K562 (cell line): ENCODE measurements at regions not wholly inside any gene's neighbourhood (a gene's known extent, or its start where the extent isn't known, plus 50 kb on each side); places are given as distances from the start of the nearest gene placed in this dataset.

Experiments used
- CCAR2 ChIP-seq: fragments of 200-400 bp; formaldehyde crosslinking; IDR thresholded peaks from 2 replicates; pipeline ENCODE4 v1.6.1; 2017; ENCODE audit warnings: mild to moderate bottlenecking, low read depth, low read length
- FOXK1 ChIP-seq: sonication (generic); formaldehyde crosslinking; IDR thresholded peaks from 2 replicates; pipeline ENCODE4 v1.8.0; 2022; ENCODE audit warnings: missing genetic modification reagents, mild to moderate bottlenecking, borderline replicate concordance
- RBM15 ChIP-seq: fragments of 200-400 bp; formaldehyde crosslinking; IDR thresholded peaks from 2 replicates; pipeline ENCODE4 v1.6.1; 2018; ENCODE audit warnings: mild to moderate bottlenecking, low read length, moderate library complexity; ENCODE audit not compliant: insufficient read depth
- ZNF174 ChIP-seq: fragments of 250-450 bp; sonication (Bioruptor Pico); IDR thresholded peaks from 2 replicates; pipeline ENCODE4 v1.4.0; 2020; ENCODE audit warnings: mild to moderate bottlenecking
- TF ChIP-seq, protein P1 (sequence below): fragments of 200-600 bp; sonication (generic); IDR thresholded peaks from one replicate; pipeline ENCODE4 v1.6.1; 2012; ENCODE audit warnings: mild to moderate bottlenecking, low read depth, low read length, inconsistent platforms
- TF ChIP-seq, protein P2 (sequence below): fragments of 250-450 bp; sonication (Bioruptor Pico); IDR thresholded peaks from 2 replicates; pipeline ENCODE4 v1.8.0; 2021; ENCODE audit warnings: moderate library complexity, mild to moderate bottlenecking, inconsistent platforms
- TF ChIP-seq, protein P3 (sequence below): fragments of 450-650 bp; IDR thresholded peaks from 2 replicates; pipeline ENCODE4 v1.6.1; 2016; ENCODE audit warnings: missing biosample characterization, missing genetic modification characterization

DNA sequence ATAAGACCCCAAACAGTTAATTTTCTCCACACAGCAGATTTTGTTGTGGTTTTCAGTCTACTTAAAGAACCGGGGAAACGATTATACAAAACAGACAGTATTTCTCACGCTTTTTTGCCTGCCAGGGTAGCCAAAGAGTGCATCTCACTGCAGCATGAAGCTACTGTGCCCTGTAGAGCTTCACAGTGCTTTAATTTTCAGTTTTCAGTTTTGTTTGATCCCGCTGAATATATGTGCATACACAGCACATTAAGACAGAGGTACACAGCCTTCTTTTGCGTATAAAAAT, 215.0 kb downstream of the TEX29 start (continued):
- TF ChIP-seq, protein P1, sequence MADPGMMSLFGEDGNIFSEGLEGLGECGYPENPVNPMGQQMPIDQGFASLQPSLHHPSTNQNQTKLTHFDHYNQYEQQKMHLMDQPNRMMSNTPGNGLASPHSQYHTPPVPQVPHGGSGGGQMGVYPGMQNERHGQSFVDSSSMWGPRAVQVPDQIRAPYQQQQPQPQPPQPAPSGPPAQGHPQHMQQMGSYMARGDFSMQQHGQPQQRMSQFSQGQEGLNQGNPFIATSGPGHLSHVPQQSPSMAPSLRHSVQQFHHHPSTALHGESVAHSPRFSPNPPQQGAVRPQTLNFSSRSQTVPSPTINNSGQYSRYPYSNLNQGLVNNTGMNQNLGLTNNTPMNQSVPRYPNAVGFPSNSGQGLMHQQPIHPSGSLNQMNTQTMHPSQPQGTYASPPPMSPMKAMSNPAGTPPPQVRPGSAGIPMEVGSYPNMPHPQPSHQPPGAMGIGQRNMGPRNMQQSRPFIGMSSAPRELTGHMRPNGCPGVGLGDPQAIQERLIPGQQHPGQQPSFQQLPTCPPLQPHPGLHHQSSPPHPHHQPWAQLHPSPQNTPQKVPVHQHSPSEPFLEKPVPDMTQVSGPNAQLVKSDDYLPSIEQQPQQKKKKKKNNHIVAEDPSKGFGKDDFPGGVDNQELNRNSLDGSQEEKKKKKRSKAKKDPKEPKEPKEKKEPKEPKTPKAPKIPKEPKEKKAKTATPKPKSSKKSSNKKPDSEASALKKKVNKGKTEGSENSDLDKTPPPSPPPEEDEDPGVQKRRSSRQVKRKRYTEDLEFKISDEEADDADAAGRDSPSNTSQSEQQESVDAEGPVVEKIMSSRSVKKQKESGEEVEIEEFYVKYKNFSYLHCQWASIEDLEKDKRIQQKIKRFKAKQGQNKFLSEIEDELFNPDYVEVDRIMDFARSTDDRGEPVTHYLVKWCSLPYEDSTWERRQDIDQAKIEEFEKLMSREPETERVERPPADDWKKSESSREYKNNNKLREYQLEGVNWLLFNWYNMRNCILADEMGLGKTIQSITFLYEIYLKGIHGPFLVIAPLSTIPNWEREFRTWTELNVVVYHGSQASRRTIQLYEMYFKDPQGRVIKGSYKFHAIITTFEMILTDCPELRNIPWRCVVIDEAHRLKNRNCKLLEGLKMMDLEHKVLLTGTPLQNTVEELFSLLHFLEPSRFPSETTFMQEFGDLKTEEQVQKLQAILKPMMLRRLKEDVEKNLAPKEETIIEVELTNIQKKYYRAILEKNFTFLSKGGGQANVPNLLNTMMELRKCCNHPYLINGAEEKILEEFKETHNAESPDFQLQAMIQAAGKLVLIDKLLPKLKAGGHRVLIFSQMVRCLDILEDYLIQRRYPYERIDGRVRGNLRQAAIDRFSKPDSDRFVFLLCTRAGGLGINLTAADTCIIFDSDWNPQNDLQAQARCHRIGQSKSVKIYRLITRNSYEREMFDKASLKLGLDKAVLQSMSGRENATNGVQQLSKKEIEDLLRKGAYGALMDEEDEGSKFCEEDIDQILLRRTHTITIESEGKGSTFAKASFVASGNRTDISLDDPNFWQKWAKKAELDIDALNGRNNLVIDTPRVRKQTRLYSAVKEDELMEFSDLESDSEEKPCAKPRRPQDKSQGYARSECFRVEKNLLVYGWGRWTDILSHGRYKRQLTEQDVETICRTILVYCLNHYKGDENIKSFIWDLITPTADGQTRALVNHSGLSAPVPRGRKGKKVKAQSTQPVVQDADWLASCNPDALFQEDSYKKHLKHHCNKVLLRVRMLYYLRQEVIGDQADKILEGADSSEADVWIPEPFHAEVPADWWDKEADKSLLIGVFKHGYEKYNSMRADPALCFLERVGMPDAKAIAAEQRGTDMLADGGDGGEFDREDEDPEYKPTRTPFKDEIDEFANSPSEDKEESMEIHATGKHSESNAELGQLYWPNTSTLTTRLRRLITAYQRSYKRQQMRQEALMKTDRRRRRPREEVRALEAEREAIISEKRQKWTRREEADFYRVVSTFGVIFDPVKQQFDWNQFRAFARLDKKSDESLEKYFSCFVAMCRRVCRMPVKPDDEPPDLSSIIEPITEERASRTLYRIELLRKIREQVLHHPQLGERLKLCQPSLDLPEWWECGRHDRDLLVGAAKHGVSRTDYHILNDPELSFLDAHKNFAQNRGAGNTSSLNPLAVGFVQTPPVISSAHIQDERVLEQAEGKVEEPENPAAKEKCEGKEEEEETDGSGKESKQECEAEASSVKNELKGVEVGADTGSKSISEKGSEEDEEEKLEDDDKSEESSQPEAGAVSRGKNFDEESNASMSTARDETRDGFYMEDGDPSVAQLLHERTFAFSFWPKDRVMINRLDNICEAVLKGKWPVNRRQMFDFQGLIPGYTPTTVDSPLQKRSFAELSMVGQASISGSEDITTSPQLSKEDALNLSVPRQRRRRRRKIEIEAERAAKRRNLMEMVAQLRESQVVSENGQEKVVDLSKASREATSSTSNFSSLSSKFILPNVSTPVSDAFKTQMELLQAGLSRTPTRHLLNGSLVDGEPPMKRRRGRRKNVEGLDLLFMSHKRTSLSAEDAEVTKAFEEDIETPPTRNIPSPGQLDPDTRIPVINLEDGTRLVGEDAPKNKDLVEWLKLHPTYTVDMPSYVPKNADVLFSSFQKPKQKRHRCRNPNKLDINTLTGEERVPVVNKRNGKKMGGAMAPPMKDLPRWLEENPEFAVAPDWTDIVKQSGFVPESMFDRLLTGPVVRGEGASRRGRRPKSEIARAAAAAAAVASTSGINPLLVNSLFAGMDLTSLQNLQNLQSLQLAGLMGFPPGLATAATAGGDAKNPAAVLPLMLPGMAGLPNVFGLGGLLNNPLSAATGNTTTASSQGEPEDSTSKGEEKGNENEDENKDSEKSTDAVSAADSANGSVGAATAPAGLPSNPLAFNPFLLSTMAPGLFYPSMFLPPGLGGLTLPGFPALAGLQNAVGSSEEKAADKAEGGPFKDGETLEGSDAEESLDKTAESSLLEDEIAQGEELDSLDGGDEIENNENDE, result no peak
- TF ChIP-seq, protein P2, sequence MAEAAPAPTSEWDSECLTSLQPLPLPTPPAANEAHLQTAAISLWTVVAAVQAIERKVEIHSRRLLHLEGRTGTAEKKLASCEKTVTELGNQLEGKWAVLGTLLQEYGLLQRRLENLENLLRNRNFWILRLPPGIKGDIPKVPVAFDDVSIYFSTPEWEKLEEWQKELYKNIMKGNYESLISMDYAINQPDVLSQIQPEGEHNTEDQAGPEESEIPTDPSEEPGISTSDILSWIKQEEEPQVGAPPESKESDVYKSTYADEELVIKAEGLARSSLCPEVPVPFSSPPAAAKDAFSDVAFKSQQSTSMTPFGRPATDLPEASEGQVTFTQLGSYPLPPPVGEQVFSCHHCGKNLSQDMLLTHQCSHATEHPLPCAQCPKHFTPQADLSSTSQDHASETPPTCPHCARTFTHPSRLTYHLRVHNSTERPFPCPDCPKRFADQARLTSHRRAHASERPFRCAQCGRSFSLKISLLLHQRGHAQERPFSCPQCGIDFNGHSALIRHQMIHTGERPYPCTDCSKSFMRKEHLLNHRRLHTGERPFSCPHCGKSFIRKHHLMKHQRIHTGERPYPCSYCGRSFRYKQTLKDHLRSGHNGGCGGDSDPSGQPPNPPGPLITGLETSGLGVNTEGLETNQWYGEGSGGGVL (CRISPR knock-in tag), result no peak
- TF ChIP-seq CCAR2, result no peak
- TF ChIP-seq ZNF174 (CRISPR knock-in tag), result no peak
- TF ChIP-seq FOXK1 (CRISPR knock-in tag), result no peak
- TF ChIP-seq, protein P3, sequence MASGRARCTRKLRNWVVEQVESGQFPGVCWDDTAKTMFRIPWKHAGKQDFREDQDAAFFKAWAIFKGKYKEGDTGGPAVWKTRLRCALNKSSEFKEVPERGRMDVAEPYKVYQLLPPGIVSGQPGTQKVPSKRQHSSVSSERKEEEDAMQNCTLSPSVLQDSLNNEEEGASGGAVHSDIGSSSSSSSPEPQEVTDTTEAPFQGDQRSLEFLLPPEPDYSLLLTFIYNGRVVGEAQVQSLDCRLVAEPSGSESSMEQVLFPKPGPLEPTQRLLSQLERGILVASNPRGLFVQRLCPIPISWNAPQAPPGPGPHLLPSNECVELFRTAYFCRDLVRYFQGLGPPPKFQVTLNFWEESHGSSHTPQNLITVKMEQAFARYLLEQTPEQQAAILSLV (tag), result no peak
- no peak for TF ChIP-seq RBM15
- TF ChIP-seq, all 486 proteins: peak for 0
